ENCODE measurements at regions not wholly inside any gene's neighbourhood (a gene's known extent, or its start where the extent isn't known, plus 50 kb on each side); places are given as distances from the start of the nearest gene placed in this dataset.

GRCh38 chr5:104755806-104756205 is 1193.2 kb upstream of the NUDT12 start:
- TF ChIP-seq, protein P1, sequence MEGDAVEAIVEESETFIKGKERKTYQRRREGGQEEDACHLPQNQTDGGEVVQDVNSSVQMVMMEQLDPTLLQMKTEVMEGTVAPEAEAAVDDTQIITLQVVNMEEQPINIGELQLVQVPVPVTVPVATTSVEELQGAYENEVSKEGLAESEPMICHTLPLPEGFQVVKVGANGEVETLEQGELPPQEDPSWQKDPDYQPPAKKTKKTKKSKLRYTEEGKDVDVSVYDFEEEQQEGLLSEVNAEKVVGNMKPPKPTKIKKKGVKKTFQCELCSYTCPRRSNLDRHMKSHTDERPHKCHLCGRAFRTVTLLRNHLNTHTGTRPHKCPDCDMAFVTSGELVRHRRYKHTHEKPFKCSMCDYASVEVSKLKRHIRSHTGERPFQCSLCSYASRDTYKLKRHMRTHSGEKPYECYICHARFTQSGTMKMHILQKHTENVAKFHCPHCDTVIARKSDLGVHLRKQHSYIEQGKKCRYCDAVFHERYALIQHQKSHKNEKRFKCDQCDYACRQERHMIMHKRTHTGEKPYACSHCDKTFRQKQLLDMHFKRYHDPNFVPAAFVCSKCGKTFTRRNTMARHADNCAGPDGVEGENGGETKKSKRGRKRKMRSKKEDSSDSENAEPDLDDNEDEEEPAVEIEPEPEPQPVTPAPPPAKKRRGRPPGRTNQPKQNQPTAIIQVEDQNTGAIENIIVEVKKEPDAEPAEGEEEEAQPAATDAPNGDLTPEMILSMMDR (IDR thresholded peaks at IDR 0.05), result no peak
- no peak for TF ChIP-seq EZH2 (IDR thresholded peaks at IDR 0.05; ENCODE audit: borderline replicate concordance, insufficient read depth, low read depth, low read length, poor library complexity, severe bottlenecking)
